OCI-LY7 (cell line): ENCODE measurements at regions not wholly inside any gene's neighbourhood (a gene's known extent, or its start where the extent isn't known, plus 50 kb on each side); places are given as distances from the start of the nearest gene placed in this dataset.
"Not testable (repeated sequence)": the region's sequence is repeated elsewhere in the genome, so short reads cannot be mapped to it uniquely, and the experiment has no call there.

Experiments used
- BruUV-seq: library from RNA; stranded (reverse); fragments of 400-500 nt; replicated peaks from 2 replicates; lab custom pipeline; 2021; lab: Mats Ljungman, UMichigan
- CTCF ChIA-PET: fragments of 300-600 bp; sonication (Branson Sonifier 250); formaldehyde crosslinking; loops from one replicate; lab custom pipeline; 2022; ENCODE audit warnings: antibody characterized with exemption; ENCODE audit not compliant: unreplicated experiment; lab: Charles Lee
- POLR2A ChIA-PET: fragments of 300-600 bp; sonication (Branson Sonifier 250); formaldehyde crosslinking; loops from one replicate; lab custom pipeline; 2022; ENCODE audit warnings: antibody characterized with exemption; lab: Charles Lee
- DNase-seq: peaks from one replicate; pipeline ENCODE4 v3.0.0-alpha.2; 2015; ENCODE audit warnings: low spot score
- H2AFZ ChIP-seq: fragments of 200-600 bp; sonication (generic), shearing (Covaris generic); 2 replicates; pipeline ENCODE4 v1.6.1; 2014; ENCODE audit warnings: mild to moderate bottlenecking, antibody characterized with exemption, low read length, moderate library complexity
- H3K27ac ChIP-seq: fragments of 200-600 bp; sonication (generic); 2 replicates; pipeline ENCODE4 v1.5.1; 2014; ENCODE audit warnings: mixed run types, low read depth, mild to moderate bottlenecking, moderate library complexity, low read length, inconsistent platforms; ENCODE audit not compliant: poor library complexity, severe bottlenecking
- H3K36me3 ChIP-seq: fragments of 200-600 bp; sonication (generic); 2 replicates; pipeline ENCODE4 v1.6.1; 2014; ENCODE audit warnings: mild to moderate bottlenecking, antibody characterized with exemption, low read length, moderate library complexity, mixed read lengths; ENCODE audit not compliant: insufficient read depth
- H3K4me1 ChIP-seq: fragments of 200-600 bp; sonication (generic); 2 replicates; pipeline ENCODE4 v1.5.1; 2014; ENCODE audit warnings: mild to moderate bottlenecking, low read length; ENCODE audit not compliant: insufficient read depth, poor library complexity, severe bottlenecking
- H3K4me2 ChIP-seq: fragments of 200-600 bp; sonication (generic); 2 replicates; pipeline ENCODE4 v1.6.1; 2014; ENCODE audit warnings: mild to moderate bottlenecking, low read length
- H3K4me3 ChIP-seq: fragments of 200-600 bp; sonication (generic); 2 replicates; pipeline ENCODE4 v1.5.1; 2014; ENCODE audit warnings: mild to moderate bottlenecking, low read depth, low read length; ENCODE audit not compliant: poor library complexity, severe bottlenecking
- H3K79me2 ChIP-seq: fragments of 200-600 bp; sonication (generic); 2 replicates; pipeline ENCODE4 v1.6.1; 2016; ENCODE audit warnings: low read depth, mild to moderate bottlenecking, low read length, moderate library complexity, mixed read lengths; ENCODE audit not compliant: insufficient read depth
- H3K9me2 ChIP-seq: fragments of 200-600 bp; sonication (generic); 2 replicates; pipeline ENCODE4 v1.6.1; 2016; ENCODE audit warnings: mild to moderate bottlenecking, low read length, mixed read lengths; ENCODE audit not compliant: insufficient read depth
- H3K9me3 ChIP-seq: fragments of 200-600 bp; sonication (generic); 2 replicates; pipeline ENCODE4 v1.6.1; 2014; ENCODE audit warnings: mild to moderate bottlenecking, mixed run types, low read length, mixed read lengths
- H4K20me1 ChIP-seq: fragments of 200-600 bp; sonication (generic); 2 replicates; pipeline ENCODE4 v1.6.1; 2014; ENCODE audit warnings: mild to moderate bottlenecking, antibody characterized with exemption, low read length, moderate library complexity, mixed read lengths; ENCODE audit not compliant: insufficient read depth
- CTCF ChIP-seq: fragments of 200-600 bp; sonication (generic); conservative IDR thresholded peaks from 2 replicates; pipeline ENCODE4 v1.5.1; 2014; ENCODE audit warnings: mild to moderate bottlenecking, antibody characterized with exemption, low read length, moderate library complexity, mixed read lengths
- EZH2phosphoT487 ChIP-seq: fragments of 200-600 bp; sonication (generic); IDR thresholded peaks from 2 replicates; pipeline ENCODE4 v1.6.1; 2018; ENCODE audit warnings: low read depth, borderline replicate concordance, mild to moderate bottlenecking, mixed run types, antibody characterized with exemption, low read length, moderate library complexity, mixed read lengths
- intact Hi-C: fragments of 100-400 bp; cut with micrococcal nuclease; formaldehyde crosslinking; loops from one replicate; pipeline ENCODE4 v1.10.0; 2022; ENCODE audit not compliant: unreplicated experiment

GRCh38 chr2:175786471-175787124 is 215.5 kb downstream of the LNPK start:
- ChIA-PET CTCF (no interaction called here), POLR2A (interaction anchor here (1.3 kb wide), 1 partner anchor 13 kb away, joined by 3 read pairs; no protein-coding TSS in a partner anchor)
- Histone ChIP-seq H3K4me1 (no peaks in the 10 kb centered on the region), H4K20me1 (no peaks in the 10 kb centered on the region), H3K27ac (no peak overlapping the region), H2AFZ (no peak overlapping the region), H3K4me3 (no peak overlapping the region), H3K4me2 (no peak overlapping the region), H3K9me3 (no peaks in the 10 kb centered on the region), H3K36me3 (no peaks in the 10 kb centered on the region), H3K9me2 (no peaks in the 10 kb centered on the region), H3K79me2 (no peaks in the 10 kb centered on the region)
- BruUV-seq: no TSS peak
- intact Hi-C loops: no loop called here
- TF ChIP-seq CTCF: no peak
- no peak for TF ChIP-seq EZH2phosphoT487
- DNase-seq: no peak

- CTCF ChIA-PET, H3K27ac ChIP-seq, H4K20me1 ChIP-seq, H3K4me3 ChIP-seq, POLR2A ChIA-PET, H3K9me2 ChIP-seq, H3K9me3 ChIP-seq, H3K4me1 ChIP-seq, H3K36me3 ChIP-seq, H3K79me2 ChIP-seq, H3K4me2 ChIP-seq, BruUV-seq, DNase-seq, intact Hi-C loops, H2AFZ ChIP-seq: not testable (repeated sequence)
These were observed 224.7 kb downstream of the LNPK start for GRCh38 chr2:175777337-175777736.

- no peak for DNase-seq
- BruUV-seq: no TSS peak
- no peaks in the 10 kb centered on the region for H3K9me3 ChIP-seq
- no peak for TF ChIP-seq EZH2phosphoT487
- no peak for TF ChIP-seq CTCF
- ChIA-PET CTCF (no interaction called here), POLR2A (no interaction called here)
- H2AFZ ChIP-seq: no peak overlapping the region
- H3K4me2 ChIP-seq: no peak overlapping the region
- intact Hi-C loops: no loop called here
- H4K20me1 ChIP-seq: no peaks in the 10 kb centered on the region
- H3K79me2 ChIP-seq: no peaks in the 10 kb centered on the region
- H3K36me3 ChIP-seq: no peaks in the 10 kb centered on the region
- H3K4me1 ChIP-seq: no peaks in the 10 kb centered on the region
- H3K9me2 ChIP-seq: no peaks in the 10 kb centered on the region
- H3K27ac ChIP-seq: no peak overlapping the region
- H3K4me3 ChIP-seq: no peak overlapping the region
These were observed 232.9 kb downstream of the LNPK start for GRCh38 chr2:175769200-175769599.
